ENCODE measurements at regions not wholly inside any gene's neighbourhood (a gene's known extent, or its start where the extent isn't known, plus 50 kb on each side); places are given as distances from the start of the nearest gene placed in this dataset.

DNA sequence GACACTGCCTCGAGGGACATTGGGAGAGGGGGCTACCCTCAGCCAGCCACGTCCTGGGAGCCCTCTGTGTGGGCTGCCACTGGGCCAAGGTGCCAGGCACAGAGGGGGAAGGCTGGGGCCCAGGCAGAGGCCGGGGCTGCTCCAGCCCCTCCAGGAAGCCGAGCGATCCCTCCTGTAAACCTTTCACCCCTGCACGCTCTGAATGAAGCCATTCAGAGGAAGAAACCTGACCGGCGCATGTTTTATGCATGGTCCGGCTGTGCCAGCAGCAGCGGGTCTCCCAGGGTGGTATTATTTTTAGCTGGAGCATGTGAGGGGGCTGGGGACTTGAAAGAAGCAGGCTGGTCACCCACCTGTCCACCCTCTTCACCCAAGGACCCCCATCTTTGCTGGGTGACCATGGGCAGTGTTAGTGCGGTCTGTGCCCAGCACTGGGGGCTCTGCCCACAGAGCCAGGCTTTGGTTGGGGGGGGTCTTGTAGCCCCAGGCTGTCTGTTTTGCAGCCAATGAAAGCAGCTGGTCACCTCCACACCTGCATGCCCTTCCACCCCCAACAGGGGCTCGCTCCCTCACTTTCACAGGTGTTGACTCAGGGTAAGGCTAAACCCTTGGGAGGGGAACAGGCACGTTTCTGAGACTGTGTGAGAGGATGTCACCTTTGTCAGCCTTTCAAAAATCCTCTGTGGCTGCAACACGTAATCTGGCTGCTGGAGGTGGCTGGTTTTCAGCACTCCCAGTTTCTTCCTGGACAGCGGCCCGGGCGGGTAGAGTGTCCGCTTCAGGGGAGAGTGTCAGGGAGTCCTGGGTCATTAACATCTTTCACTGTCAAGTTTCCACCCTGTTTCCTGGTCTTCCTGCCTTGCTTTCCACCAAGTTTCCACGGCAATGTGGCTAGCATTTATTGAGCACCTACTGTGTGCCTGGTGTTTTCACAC is 77.1 kb upstream of the BRD7 start:
- no peak for TF ChIP-seq ESRRA (IDR thresholded peaks at IDR 0.05; ENCODE audit: low read length)
- TF ChIP-seq RUNX3 (IDR thresholded peaks at IDR 0.05; ENCODE audit: low read length) = no peak
- no peak for TF ChIP-seq EP300 (IDR thresholded peaks at IDR 0.05; ENCODE audit: borderline replicate concordance in 1 of 2, control insufficient read depth in 1 of 2, low read depth in 2 of 2, low read length in 2 of 2)
- no peak for TF ChIP-seq CBX3 (IDR thresholded peaks at IDR 0.05; ENCODE audit: borderline replicate concordance, low read depth)
- TF ChIP-seq, protein P1, sequence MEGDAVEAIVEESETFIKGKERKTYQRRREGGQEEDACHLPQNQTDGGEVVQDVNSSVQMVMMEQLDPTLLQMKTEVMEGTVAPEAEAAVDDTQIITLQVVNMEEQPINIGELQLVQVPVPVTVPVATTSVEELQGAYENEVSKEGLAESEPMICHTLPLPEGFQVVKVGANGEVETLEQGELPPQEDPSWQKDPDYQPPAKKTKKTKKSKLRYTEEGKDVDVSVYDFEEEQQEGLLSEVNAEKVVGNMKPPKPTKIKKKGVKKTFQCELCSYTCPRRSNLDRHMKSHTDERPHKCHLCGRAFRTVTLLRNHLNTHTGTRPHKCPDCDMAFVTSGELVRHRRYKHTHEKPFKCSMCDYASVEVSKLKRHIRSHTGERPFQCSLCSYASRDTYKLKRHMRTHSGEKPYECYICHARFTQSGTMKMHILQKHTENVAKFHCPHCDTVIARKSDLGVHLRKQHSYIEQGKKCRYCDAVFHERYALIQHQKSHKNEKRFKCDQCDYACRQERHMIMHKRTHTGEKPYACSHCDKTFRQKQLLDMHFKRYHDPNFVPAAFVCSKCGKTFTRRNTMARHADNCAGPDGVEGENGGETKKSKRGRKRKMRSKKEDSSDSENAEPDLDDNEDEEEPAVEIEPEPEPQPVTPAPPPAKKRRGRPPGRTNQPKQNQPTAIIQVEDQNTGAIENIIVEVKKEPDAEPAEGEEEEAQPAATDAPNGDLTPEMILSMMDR (IDR thresholded peaks at IDR 0.05 in 2 of 3, conservative IDR thresholded peaks at IDR 0.05 in 1 of 3; ENCODE audit: control insufficient read depth in 2 of 3, extremely low read depth in 1 of 3, insufficient read depth in 1 of 3, low read depth in 3 of 3, low read length in 3 of 3) = no peak
- no peak for TF ChIP-seq NBN (IDR thresholded peaks at IDR 0.05)
- TF ChIP-seq YY1 (IDR thresholded peaks at IDR 0.05; ENCODE audit: low read depth, low read length) = no peak
- no peak for TF ChIP-seq POLR2AphosphoS5 (IDR thresholded peaks at IDR 0.05; ENCODE audit: low read length)
- TF ChIP-seq TAF1 (IDR thresholded peaks at IDR 0.05; ENCODE audit: borderline replicate concordance, low read depth, low read length) = no peak
- TF ChIP-seq HDAC6 (IDR thresholded peaks at IDR 0.05; ENCODE audit: unreplicated experiment) = no peak
- TF ChIP-seq BRCA1 (IDR thresholded peaks at IDR 0.05; ENCODE audit: low read depth, low read length) = no peak
- TF ChIP-seq IKZF2 (IDR thresholded peaks at IDR 0.05) = no peak
